ENCODE measurements at regions not wholly inside any gene's neighbourhood (a gene's known extent, or its start where the extent isn't known, plus 50 kb on each side); places are given as distances from the start of the nearest gene placed in this dataset.

DNA sequence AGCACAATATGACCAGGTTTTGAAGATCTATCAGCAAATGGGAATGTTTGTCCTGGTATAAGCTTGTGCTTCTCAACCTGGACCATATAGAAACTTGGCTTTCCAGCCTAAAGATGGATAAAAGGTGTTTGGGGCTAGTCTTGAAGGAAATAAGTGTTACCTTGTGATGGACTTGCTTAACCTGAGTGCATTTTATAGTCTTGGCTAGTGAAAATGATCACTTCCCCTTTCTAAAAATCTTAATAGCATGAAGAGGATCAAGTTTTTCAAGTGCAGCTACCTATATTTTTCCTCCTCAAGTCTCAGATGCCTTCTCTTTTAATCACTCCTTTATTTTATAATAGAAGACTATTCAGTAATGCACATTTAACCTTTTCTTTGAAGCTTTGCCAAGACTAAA, 919.8 kb upstream of the SLITRK1 start:
- TF ChIP-seq EZH2 (IDR thresholded peaks at IDR 0.05), result no peak
- no peak for TF ChIP-seq POLR2AphosphoS5 (IDR thresholded peaks at IDR 0.05; ENCODE audit: borderline replicate concordance, low read depth, low read length)
- no peak for TF ChIP-seq FOXP2 (optimal IDR thresholded peaks at IDR 0.05; ENCODE audit: control extremely low read depth, extremely low read length, insufficient read depth)
